ENCODE measurements at regions not wholly inside any gene's neighbourhood (a gene's known extent, or its start where the extent isn't known, plus 50 kb on each side); places are given as distances from the start of the nearest gene placed in this dataset.

GRCh38 chr2:2570871-2571270 is 239.8 kb upstream of the MYT1L start:
- no peak for TF ChIP-seq EZH2 (IDR thresholded peaks at IDR 0.05; ENCODE audit: low read depth)
- no peak for TF ChIP-seq CTCF (conservative IDR thresholded peaks at IDR 0.05)

Measured in PC-9 (cell line).